Osteoblast (primary cell): ENCODE measurements at regions not wholly inside any gene's neighbourhood (a gene's known extent, or its start where the extent isn't known, plus 50 kb on each side); places are given as distances from the start of the nearest gene placed in this dataset.

Experiments used
- DNase-seq: peaks from one replicate; pipeline ENCODE4 v3.0.0; 2011; ENCODE audit warnings: low spot score, mixed read lengths; ENCODE audit not compliant: insufficient read length; ENCODE audit errors: missing footprints
- H2AFZ ChIP-seq: 2 replicates; pipeline ENCODE4 v1.6.0; 2011; ENCODE audit warnings: mild to moderate bottlenecking, low read length
- H3K27ac ChIP-seq: 2 replicates; pipeline ENCODE4 v1.5.1; 2011; ENCODE audit warnings: mild to moderate bottlenecking, low read depth, low read length, moderate library complexity
- H3K27me3 ChIP-seq: 2 replicates; pipeline ENCODE4 v1.6.0; 2012; ENCODE audit warnings: mild to moderate bottlenecking, control low read depth, inconsistent platforms, low read length, moderate library complexity; ENCODE audit not compliant: insufficient read depth
- H3K36me3 ChIP-seq: 2 replicates; pipeline ENCODE4 v1.5.1; 2011; ENCODE audit warnings: mild to moderate bottlenecking, low read length, control low read depth, moderate library complexity; ENCODE audit not compliant: insufficient read depth
- H3K4me1 ChIP-seq: 2 replicates; pipeline ENCODE4 v1.5.1; 2011; ENCODE audit warnings: mild to moderate bottlenecking, low read length, control low read depth, moderate library complexity; ENCODE audit not compliant: insufficient read depth
- H3K4me2 ChIP-seq: 2 replicates; pipeline ENCODE4 v1.6.0; 2011; ENCODE audit warnings: mild to moderate bottlenecking, low read length; ENCODE audit not compliant: insufficient read depth
- H3K4me3 ChIP-seq: fragments of 200-600 bp; sonication (generic); 3 replicates; pipeline ENCODE4 v1.5.1; 2012; ENCODE audit warnings: mild to moderate bottlenecking, low read length, inconsistent platforms; ENCODE audit not compliant: insufficient read depth
- H3K79me2 ChIP-seq: 2 replicates; pipeline ENCODE4 v1.6.0; 2012; ENCODE audit warnings: mild to moderate bottlenecking, low read length, control low read depth, inconsistent platforms; ENCODE audit not compliant: insufficient read depth
- H3K9me3 ChIP-seq: 2 replicates; pipeline ENCODE4 v1.5.1; 2011; ENCODE audit warnings: low read depth, low read length, control low read depth
- H4K20me1 ChIP-seq: 2 replicates; pipeline ENCODE4 v1.6.0; 2012; ENCODE audit warnings: mild to moderate bottlenecking, low read length, control low read depth; ENCODE audit not compliant: insufficient read depth
- TF ChIP-seq, protein P1 (sequence below): IDR thresholded peaks from 2 replicates; pipeline ENCODE4 v1.5.1; 2011; ENCODE audit warnings: mild to moderate bottlenecking, low read depth, low read length, moderate library complexity; ENCODE audit errors: extremely low read depth

DNA sequence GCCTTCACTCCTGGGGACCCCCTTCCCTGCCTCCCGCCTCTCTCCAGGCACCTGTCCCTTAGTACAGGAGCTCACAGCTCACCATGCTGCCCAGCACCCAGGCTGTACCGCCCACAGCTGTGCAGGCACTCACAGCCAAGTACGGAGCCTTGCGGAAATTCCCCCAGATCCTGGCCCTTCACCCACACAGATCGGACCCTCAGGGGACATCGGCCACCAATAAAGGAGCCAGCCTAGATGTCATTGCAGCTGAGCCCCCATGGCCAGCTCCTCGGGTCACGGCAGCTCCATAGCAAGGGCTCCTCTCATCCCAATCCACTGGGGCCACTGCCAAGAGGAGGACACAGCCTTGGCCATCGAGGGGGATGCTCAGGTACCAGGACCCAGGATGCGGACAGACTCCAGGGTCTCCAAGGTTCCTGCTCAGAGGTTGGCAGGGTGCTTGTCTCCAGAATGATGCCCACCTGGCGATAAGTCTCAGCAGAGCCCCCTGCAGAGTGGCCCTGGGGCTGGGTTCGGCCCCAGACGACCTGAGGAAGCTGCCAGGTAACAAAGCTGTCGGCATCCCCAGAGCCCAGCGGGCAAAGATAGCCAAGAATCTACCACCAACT is 82.3 kb downstream of the YTHDF1 start:
- Histone ChIP-seq H2AFZ (no peak overlapping the region), H3K79me2 (no peaks in the 10 kb centered on the region), H4K20me1 (no peaks in the 10 kb centered on the region), H3K4me3 (no peak overlapping the region), H3K4me2 (no peak overlapping the region), H3K27me3 (peaks cover 6% of the 10 kb centered on the region), H3K9me3 (no peaks in the 10 kb centered on the region), H3K27ac (no peak overlapping the region), H3K36me3 (no peaks in the 10 kb centered on the region), H3K4me1 (no peaks in the 10 kb centered on the region)
- TF ChIP-seq, protein P1, sequence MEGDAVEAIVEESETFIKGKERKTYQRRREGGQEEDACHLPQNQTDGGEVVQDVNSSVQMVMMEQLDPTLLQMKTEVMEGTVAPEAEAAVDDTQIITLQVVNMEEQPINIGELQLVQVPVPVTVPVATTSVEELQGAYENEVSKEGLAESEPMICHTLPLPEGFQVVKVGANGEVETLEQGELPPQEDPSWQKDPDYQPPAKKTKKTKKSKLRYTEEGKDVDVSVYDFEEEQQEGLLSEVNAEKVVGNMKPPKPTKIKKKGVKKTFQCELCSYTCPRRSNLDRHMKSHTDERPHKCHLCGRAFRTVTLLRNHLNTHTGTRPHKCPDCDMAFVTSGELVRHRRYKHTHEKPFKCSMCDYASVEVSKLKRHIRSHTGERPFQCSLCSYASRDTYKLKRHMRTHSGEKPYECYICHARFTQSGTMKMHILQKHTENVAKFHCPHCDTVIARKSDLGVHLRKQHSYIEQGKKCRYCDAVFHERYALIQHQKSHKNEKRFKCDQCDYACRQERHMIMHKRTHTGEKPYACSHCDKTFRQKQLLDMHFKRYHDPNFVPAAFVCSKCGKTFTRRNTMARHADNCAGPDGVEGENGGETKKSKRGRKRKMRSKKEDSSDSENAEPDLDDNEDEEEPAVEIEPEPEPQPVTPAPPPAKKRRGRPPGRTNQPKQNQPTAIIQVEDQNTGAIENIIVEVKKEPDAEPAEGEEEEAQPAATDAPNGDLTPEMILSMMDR = no peak
- DNase-seq = peak; percentile 80

DNA sequence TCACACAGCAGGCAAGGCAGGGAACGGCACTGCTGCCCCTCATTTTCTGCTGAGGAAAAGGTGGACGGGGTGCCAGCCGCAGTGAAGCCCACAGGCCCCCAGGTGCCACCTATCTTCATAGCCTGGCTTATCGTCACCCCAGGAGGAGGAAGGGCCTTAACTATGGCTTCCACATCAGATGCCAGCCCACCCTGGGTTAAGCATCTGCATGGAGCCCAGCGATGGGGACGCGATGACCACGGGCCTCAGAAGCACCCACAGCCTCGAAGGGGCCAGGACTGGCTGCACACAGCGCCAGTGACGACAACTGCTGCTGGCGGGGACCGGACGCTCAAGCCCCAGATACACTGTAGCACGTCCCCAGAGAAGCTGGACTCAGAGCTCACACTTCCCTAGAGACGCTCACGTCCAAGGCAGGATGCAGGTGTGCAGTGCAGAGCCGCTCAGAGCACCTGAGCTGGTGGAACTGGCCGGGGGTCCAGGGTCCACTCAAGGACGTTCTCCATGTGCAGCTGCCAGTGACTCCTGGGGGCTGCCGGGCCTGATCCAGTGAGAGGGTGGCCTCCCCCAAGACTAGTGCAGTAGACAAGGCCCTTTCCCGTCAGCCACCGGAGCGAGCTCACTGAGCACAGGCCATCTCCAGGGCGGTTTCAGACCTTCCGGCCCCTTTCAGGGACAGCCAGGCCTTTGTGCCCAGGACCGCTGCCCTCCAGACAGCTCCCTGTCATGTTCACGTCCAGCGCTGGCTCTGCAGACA is 83.0 kb downstream of the YTHDF1 start:
- Histone ChIP-seq H4K20me1 (no peaks in the 10 kb centered on the region), H3K4me3 (no peak overlapping the region), H3K4me2 (no peak overlapping the region), H3K79me2 (no peaks in the 10 kb centered on the region), H2AFZ (no peak overlapping the region), H3K4me1 (no peaks in the 10 kb centered on the region), H3K9me3 (no peaks in the 10 kb centered on the region), H3K36me3 (no peaks in the 10 kb centered on the region), H3K27me3 (peaks cover 7% of the 10 kb centered on the region), H3K27ac (no peak overlapping the region)
- DNase-seq = peak; percentile 74
- TF ChIP-seq, protein P1 = no peak

DNA sequence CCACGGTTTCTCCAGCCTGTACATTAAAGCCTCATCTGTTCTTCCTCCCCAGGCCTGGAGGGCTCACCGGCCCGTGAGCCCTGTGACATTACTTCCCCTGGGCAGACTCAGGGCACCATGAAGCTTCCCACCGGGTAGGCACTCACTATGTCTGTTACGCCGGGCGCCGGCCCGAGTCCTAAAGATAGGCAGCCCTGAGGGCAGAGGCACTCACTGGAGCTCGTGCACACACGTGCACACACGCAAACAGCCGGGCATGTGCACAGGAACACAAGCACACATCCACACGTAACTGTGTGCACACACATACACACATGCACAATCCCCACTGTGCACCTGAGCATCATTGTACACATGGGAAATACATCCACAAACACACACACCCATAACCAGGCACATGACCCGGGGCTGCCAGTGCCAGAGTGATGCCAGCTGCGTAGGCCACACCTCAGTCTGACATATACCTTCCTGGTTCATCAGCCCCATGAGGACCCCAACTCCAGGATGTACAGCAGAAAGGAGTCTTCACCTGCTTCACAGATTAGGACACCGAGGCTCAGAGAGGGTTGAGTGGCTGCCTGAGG is 83.7 kb downstream of the YTHDF1 start:
- H2AFZ ChIP-seq = no peak overlapping the region
- no peaks in the 10 kb centered on the region for H3K9me3 ChIP-seq
- no peak overlapping the region for H3K27ac ChIP-seq
- H3K79me2 ChIP-seq = no peaks in the 10 kb centered on the region
- no peaks in the 10 kb centered on the region for H4K20me1 ChIP-seq
- no peaks in the 10 kb centered on the region for H3K4me1 ChIP-seq
- TF ChIP-seq, protein P1 = no peak
- H3K36me3 ChIP-seq = no peaks in the 10 kb centered on the region
- peaks cover 4% of the 10 kb centered on the region for H3K27me3 ChIP-seq
- no peak overlapping the region for H3K4me2 ChIP-seq
- H3K4me3 ChIP-seq = no peak overlapping the region
- peak; percentile 66 for DNase-seq
